Neural crest cell (in vitro differentiated cells): ENCODE measurements at regions not wholly inside any gene's neighbourhood (a gene's known extent, or its start where the extent isn't known, plus 50 kb on each side); places are given as distances from the start of the nearest gene placed in this dataset.

Experiments used
- DNase-seq: peaks from one replicate; pipeline ENCODE4 v3.0.0; 2021; ENCODE audit warnings: low read depth, mixed read lengths, low spot score
- H3K27ac Mint-ChIP-seq: one replicate; pipeline ENCODE4 v1.8.0; 2021; ENCODE audit warnings: mild to moderate bottlenecking, mixed read lengths; ENCODE audit not compliant: unreplicated experiment
- H3K27me3 Mint-ChIP-seq: 2 replicates; pipeline ENCODE4 v1.8.0; 2021; ENCODE audit warnings: low read depth, mild to moderate bottlenecking, mixed read lengths
- H3K36me3 Mint-ChIP-seq: 2 replicates; pipeline ENCODE4 v1.8.0; 2021; ENCODE audit warnings: low read depth, mild to moderate bottlenecking, mixed read lengths
- H3K4me1 Mint-ChIP-seq: 2 replicates; pipeline ENCODE4 v1.8.0; 2021; ENCODE audit warnings: mixed read lengths
- H3K4me3 Mint-ChIP-seq: one replicate; pipeline ENCODE4 v1.8.0; 2021; ENCODE audit warnings: mild to moderate bottlenecking, mixed read lengths
- H3K9me3 Mint-ChIP-seq: 2 replicates; pipeline ENCODE4 v1.8.0; 2021; ENCODE audit warnings: mixed read lengths
- CTCF ChIP-seq: fragments of 200-600 bp; sonication (generic); conservative IDR thresholded peaks from 2 replicates; pipeline ENCODE4 v1.5.0; 2021; ENCODE audit warnings: antibody characterized with exemption, mild to moderate bottlenecking

- Mint-ChIP-seq H3K9me3 (no peaks in the 10 kb centered on the region), H3K36me3 (no peaks in the 10 kb centered on the region), H3K4me1 (peaks cover 5% of the 10 kb centered on the region), H3K27ac (no peak overlapping the region), H3K4me3 (no peak overlapping the region), H3K27me3 (no peaks in the 10 kb centered on the region)
- TF ChIP-seq CTCF = no peak
- no peak for DNase-seq
Measured at GRCh38 chr5:60207040-60207439, 313.5 kb upstream of the PDE4D start.

DNA sequence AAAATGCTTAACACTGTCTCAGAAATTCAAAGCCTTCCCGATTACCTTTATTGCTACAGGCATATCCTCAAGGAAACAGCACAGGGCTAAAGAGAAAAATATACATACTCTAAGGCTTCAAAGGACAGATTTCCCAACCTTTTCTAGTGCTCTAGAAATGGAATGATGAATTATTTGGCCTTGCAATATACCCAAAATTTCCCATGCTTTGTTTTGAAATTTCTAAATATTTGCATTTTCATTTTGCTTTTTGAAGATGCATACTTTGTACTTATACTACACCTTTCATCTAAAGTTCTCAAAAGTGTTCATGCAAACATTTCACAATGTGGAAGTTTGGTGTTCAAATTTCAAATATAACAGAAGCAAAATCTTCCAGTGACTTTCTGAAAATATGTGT lies 312.7 kb upstream of the PDE4D start:
- no peak for DNase-seq
- Mint-ChIP-seq H3K4me3 (no peak overlapping the region), H3K9me3 (no peaks in the 10 kb centered on the region), H3K27ac (no peak overlapping the region), H3K27me3 (no peaks in the 10 kb centered on the region), H3K4me1 (peaks cover 5% of the 10 kb centered on the region), H3K36me3 (no peaks in the 10 kb centered on the region)
- no peak for TF ChIP-seq CTCF

DNA sequence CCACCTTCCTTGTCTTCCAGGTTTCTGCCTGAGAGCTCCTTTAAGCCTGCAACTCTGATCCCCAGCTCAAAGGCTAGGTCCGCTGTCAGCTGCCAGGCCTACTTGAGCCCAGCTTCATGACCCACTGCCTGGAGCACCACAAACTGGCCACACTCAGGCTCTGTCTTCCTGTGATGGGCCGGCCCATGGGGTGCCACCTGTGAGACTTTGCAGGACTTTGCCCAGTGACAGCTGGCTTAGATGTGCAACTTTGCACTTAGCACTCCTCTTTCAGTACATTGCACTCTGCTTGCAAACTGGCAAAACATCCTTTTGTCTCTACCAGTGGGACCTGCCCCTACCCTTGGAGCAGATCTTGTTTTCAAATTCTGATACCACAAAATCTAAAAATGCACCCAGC lies 311.5 kb upstream of the PDE4D start:
- no peak for DNase-seq
- TF ChIP-seq CTCF = no peak
- H3K4me1 Mint-ChIP-seq = peaks cover 5% of the 10 kb centered on the region
- no peak overlapping the region for H3K27ac Mint-ChIP-seq
- no peak overlapping the region for H3K4me3 Mint-ChIP-seq
- no peaks in the 10 kb centered on the region for H3K36me3 Mint-ChIP-seq
- H3K27me3 Mint-ChIP-seq = no peaks in the 10 kb centered on the region
- no peaks in the 10 kb centered on the region for H3K9me3 Mint-ChIP-seq

GRCh38 chr5:60196385-60197113 lies 303.0 kb upstream of the PDE4D start:
- DNase-seq = no peak
- Mint-ChIP-seq H3K27me3 (no peaks in the 10 kb centered on the region), H3K9me3 (peaks cover 8% of the 10 kb centered on the region), H3K36me3 (no peaks in the 10 kb centered on the region), H3K27ac (no peak overlapping the region), H3K4me1 (peaks cover 5% of the 10 kb centered on the region), H3K4me3 (no peak overlapping the region)
- no peak for TF ChIP-seq CTCF

DNA sequence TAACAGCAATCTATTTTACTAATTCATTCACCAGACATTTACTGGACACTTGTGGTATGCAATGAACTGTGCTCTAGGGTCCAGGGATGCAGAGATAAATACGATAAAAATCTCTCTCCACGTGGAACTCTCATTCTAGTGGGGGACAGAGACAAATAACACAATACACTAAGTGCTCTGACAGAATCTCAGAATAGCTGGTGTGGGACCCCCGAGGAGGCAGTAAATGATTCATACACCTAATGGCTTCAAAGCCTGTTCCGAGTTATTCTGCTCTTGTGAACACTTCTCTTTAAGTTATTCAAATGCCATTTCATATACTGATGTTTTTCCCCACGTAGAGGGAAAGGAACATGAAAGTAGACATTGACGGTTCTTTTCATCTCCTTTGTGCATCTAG lies 302.0 kb upstream of the PDE4D start:
- no peaks in the 10 kb centered on the region for H3K36me3 Mint-ChIP-seq
- no peak for TF ChIP-seq CTCF
- peaks cover 5% of the 10 kb centered on the region for H3K4me1 Mint-ChIP-seq
- H3K27ac Mint-ChIP-seq = no peak overlapping the region
- no peak overlapping the region for H3K4me3 Mint-ChIP-seq
- no peak for DNase-seq
- peaks cover 11% of the 10 kb centered on the region for H3K9me3 Mint-ChIP-seq
- peaks cover 4% of the 10 kb centered on the region for H3K27me3 Mint-ChIP-seq
